Lower leg skin (tissue), 4 donors: ENCODE measurements at regions not wholly inside any gene's neighbourhood (a gene's known extent, or its start where the extent isn't known, plus 50 kb on each side); places are given as distances from the start of the nearest gene placed in this dataset.

ENCODE experiments used
- DNase-seq, 2 donors: peaks; one replicate each; pipeline ENCODE4 v3.0.0-alpha.2; 2019; ENCODE audit warnings: low spot score in 2 of 2
- H3K4me3 ChIP-seq: fragments of 200-600 bp; sonication (generic); 2 replicates; pipeline ENCODE4 v1.5.1; 2017; ENCODE audit warnings: mild to moderate bottlenecking, low read depth; ENCODE audit not compliant: poor library complexity, severe bottlenecking
- CTCF ChIP-seq, 3 donors: fragments of 450-650 bp; IDR thresholded peaks; one replicate each; pipeline ENCODE4 v1.5.1; 2016; ENCODE audit warnings: antibody characterized with exemption in 3 of 3, mild to moderate bottlenecking in 3 of 3, moderate library complexity in 2 of 3
- POLR2A ChIP-seq, 2 donors: fragments of 450-650 bp; IDR thresholded peaks; one replicate each; pipeline ENCODE4 v1.6.1; 2016 to 2017; ENCODE audit warnings: antibody characterized with exemption in 2 of 2, mild to moderate bottlenecking in 1 of 2, moderate library complexity in 1 of 2
- WGBS, 2 donors: methylation state at CpG; one replicate each; pipeline ENCODE4 v1.1.5; 2018; 5-methylcytosine and 5-hydroxymethylcytosine counted together
- intact Hi-C: fragments of 100-400 bp; cut with DNase I; formaldehyde crosslinking; loops from one replicate; pipeline ENCODE4 v1.15.0; 2023; ENCODE audit warnings: low total_unique reads

DNA sequence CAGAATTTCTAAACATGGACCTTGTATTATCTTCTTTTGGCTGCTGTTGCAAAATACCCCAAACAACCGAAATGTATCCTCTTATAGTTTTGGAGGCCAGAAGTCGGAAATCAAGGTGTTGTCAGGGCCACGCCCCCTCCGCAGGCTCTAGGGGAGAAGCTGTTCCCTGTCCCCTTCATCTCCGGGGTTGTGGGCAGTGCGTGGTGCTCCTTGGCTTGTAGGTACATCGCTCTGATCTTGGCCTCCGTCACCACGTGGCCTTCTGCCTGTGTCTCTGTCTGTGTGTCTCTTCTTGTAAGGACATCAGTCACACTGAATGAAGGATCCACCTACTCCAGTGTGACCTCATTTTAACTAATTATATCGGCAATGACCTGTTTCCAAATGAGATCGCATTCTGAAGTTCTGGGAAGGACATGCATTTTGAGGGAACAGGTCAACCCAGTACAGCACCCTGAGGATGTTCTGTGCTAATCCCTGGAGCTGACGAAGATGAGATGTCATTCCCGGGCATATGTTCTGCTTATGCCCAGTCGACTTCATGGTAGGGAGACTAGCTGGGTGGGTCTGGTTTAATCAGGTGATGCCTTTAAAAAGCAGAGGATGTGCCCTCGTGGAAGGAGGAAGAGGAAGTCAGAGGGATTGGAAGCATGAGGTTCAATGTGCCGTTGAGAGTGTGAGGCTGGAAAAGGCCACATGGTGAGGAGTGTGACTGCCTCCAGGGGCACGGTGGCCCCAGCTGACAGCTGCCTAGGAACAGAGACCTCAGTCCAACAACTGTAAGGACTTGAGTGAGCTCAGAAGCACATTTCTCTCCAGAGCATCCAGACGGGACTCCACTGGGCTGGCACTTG, 531.1 kb downstream of the TBC1D22A start:
- intact Hi-C loops: no loop called here
- WGBS, 2 donors: 82 to 83% methylated on average over 18 of the region's 18 CpGs
- no peak overlapping the region for H3K4me3 ChIP-seq
- peak in 1 of 2 donors; percentile 48 for DNase-seq
- TF ChIP-seq CTCF (IDR thresholded peaks at IDR 0.05) (no peak), POLR2A (IDR thresholded peaks at IDR 0.05) (no peak)

DNA sequence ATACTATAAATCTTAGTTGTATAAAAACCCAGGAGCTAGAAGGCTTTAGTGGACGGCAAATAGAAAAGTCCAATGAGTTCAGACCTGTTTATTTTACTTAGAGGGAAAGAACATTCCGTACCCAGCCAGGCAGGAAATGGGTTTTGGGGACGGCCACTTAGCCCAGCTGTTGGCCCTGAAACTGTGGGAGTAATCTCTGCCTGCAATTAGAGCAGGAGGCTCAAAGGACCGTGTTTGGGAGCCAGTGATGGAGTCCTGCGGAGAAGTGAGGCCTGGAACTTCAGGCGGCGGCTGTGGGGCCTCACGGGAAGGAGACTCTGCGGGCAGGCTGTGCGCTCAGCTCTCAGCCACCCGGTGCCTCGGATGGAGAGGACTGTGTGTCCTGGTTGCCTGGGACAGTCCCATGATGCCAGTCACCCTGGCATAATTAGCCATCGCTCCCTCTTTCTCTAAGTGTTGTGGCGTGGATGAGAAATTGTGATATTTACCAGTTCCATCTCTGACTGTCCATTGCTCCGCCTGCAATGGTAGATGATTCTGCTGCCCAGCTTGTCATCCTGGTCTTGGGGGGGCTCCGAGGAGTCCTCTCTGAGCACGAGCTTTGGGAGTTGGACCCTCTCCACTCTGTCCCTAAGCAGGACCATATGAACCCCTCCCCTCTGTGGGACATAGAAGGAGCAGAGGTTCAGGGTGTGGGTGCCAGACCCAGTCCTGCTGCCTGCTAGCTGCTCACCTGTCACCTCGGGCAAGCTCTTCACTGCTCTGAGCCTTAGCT, 530.3 kb downstream of the TBC1D22A start:
- no peak overlapping the region for H3K4me3 ChIP-seq
- intact Hi-C loops: no loop called here
- DNase-seq: peak in 1 of 2 donors; percentile 69
- 68 to 72% methylated on average over 18 of the region's 18 CpGs for WGBS, 2 donors
- TF ChIP-seq POLR2A (IDR thresholded peaks at IDR 0.05): no peak
- no peak for TF ChIP-seq CTCF (IDR thresholded peaks at IDR 0.05)

DNA sequence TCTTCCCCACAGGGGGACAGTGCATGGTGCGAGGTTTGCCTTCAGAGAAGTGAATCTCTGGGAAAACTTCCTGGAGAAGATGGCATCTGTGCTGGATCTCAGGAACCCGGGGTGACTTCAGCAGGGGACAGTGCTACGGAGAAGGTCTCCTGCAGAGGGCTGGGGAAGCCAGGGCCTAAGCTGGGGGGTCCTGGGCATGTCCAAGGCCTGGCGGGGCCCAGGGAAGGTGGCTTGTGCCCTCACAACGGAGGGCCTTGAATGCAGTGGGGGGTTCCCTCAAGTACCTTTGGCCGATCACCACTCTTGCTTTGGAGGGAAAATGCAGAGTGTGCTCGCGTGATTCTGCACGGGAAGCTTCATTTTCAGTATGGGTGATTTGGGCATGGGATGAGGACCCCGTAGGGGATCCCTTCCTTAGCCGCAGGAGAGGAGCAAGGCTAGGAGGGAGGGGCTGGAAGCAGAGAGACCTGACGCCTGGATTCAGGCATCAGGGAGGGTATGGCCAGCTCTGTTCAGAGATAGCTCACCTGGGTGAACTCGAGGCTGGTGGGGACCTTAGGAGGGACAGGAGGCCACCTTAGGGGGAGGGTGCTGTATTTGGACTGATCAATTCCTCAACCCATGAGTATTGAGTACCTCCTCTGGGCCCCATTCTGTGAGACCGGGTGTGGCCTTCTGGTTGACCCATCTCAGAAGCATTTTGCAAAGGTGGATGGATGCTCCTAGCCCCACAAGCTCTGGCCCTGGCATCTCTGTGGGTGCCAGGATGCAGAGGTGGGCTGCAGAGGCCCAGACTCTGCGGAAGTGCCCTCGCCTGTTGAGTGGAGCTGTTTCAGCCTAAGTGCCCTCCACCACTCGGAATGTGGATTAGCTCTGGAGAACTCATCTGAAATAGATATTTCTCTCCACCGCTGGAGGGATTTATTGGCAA, 529.4 kb downstream of the TBC1D22A start:
- TF ChIP-seq POLR2A (IDR thresholded peaks at IDR 0.05): no peak
- no peak for TF ChIP-seq CTCF (IDR thresholded peaks at IDR 0.05)
- WGBS, 2 donors: 84 to 88% methylated on average over 17 to 18 of the region's 18 CpGs
- H3K4me3 ChIP-seq: no peak overlapping the region
- peak in 1 of 2 donors; percentile 58 for DNase-seq
- intact Hi-C loops: no loop called here

GRCh38 chr22:47290706-47291430, 528.4 kb downstream of the TBC1D22A start:
- whole genome bisulfite sequencing, 2 donors: 76 to 81% methylated on average over 20 of the region's 20 CpGs
- H3K4me3 ChIP-seq: no peak overlapping the region
- no peak for TF ChIP-seq CTCF (IDR thresholded peaks at IDR 0.05)
- no peak for TF ChIP-seq POLR2A (IDR thresholded peaks at IDR 0.05)
- DNase-seq: peak in 1 of 2 donors; percentile 76
- intact Hi-C loops: no loop called here
